HG02852 (cell line): ENCODE measurements at regions not wholly inside any gene's neighbourhood (a gene's known extent, or its start where the extent isn't known, plus 50 kb on each side); places are given as distances from the start of the nearest gene placed in this dataset.

Source experiments
- ATAC-seq: cut with Tn5 transposase; IDR thresholded peaks from one replicate; pipeline ENCODE4 v1.9.1; 2021; ENCODE audit warnings: mild to moderate bottlenecking, moderate library complexity; ENCODE audit not compliant: unreplicated experiment

- ATAC-seq, result no peak
These were observed 88.3 kb downstream of the ANKRD60 start for GRCh38 chr20:58139849-58140786.

GRCh38 chr20:58138395-58138794 lies 90.1 kb downstream of the ANKRD60 start:
- ATAC-seq, result no peak

GRCh38 chr20:58137651-58138265 lies 90.7 kb downstream of the ANKRD60 start:
- ATAC-seq, result no peak

GRCh38 chr20:58137236-58137635 lies 91.2 kb downstream of the ANKRD60 start:
- ATAC-seq, result no peak

- no peak for ATAC-seq
These were observed 92.3 kb downstream of the ANKRD60 start for GRCh38 chr20:58136149-58136484.

- ATAC-seq, result no peak
These were observed 92.9 kb downstream of the ANKRD60 start for GRCh38 chr20:58135441-58136148.

- no peak for ATAC-seq
These were observed 95.2 kb downstream of the ANKRD60 start for GRCh38 chr20:58133020-58133808.

GRCh38 chr20:58131551-58132142 lies 96.8 kb downstream of the ANKRD60 start:
- ATAC-seq, result no peak

GRCh38 chr20:58131151-58131550 lies 97.3 kb downstream of the ANKRD60 start:
- no peak for ATAC-seq

- ATAC-seq, result no peak
These were observed 97.9 kb downstream of the ANKRD60 start for GRCh38 chr20:58130581-58130980.

GRCh38 chr20:58130156-58130555 lies 98.3 kb downstream of the ANKRD60 start:
- ATAC-seq, result no peak

- ATAC-seq, result no peak
These were observed 98.7 kb downstream of the ANKRD60 start for GRCh38 chr20:58129721-58130151.

GRCh38 chr20:58128635-58129625 lies 99.5 kb downstream of the ANKRD60 start:
- ATAC-seq, result no peak

GRCh38 chr20:58127701-58128111 lies 100.7 kb downstream of the ANKRD60 start:
- no peak for ATAC-seq

GRCh38 chr20:58125726-58126125 lies 102.7 kb downstream of the ANKRD60 start:
- no peak for ATAC-seq

- ATAC-seq, result no peak
These were observed 110.5 kb downstream of the ANKRD60 start for GRCh38 chr20:58117944-58118343.

GRCh38 chr20:58116505-58116904 lies 111.9 kb downstream of the ANKRD60 start:
- ATAC-seq, result no peak

GRCh38 chr20:58113716-58114115 lies 114.7 kb downstream of the ANKRD60 start:
- no peak for ATAC-seq
